Ascending aorta (tissue), 2 donors: ENCODE measurements at regions not wholly inside any gene's neighbourhood (a gene's known extent, or its start where the extent isn't known, plus 50 kb on each side); places are given as distances from the start of the nearest gene placed in this dataset.

Experiments used
- DNase-seq, 2 donors: peaks; one replicate each; pipeline ENCODE4 v3.0.0-alpha.2; 2019; ENCODE audit warnings: low spot score in 2 of 2
- H3K27ac ChIP-seq, 2 donors: fragments of 200-600 bp; sonication (generic); one replicate each; pipeline ENCODE4 v1.5.1; 2016 to 2017; ENCODE audit warnings: mild to moderate bottlenecking in 1 of 2
- H3K27me3 ChIP-seq: fragments of 200-600 bp; sonication (generic); one replicate; pipeline ENCODE4 v1.5.1; 2017
- H3K36me3 ChIP-seq, 2 donors: fragments of 200-600 bp; sonication (generic); one replicate each; pipeline ENCODE4 v1.5.1; 2016
- H3K4me1 ChIP-seq, 2 donors: fragments of 200-600 bp; sonication (generic); one replicate each; pipeline ENCODE4 v1.5.1; 2016 to 2017; ENCODE audit warnings: mild to moderate bottlenecking in 1 of 2
- H3K4me3 ChIP-seq, 2 donors: fragments of 200-600 bp; sonication (generic); one replicate each; pipeline ENCODE4 v1.5.1; 2016 to 2017; ENCODE audit warnings: mild to moderate bottlenecking in 1 of 2
- H3K9me3 ChIP-seq, 2 donors: fragments of 200-600 bp; sonication (generic); one replicate each; pipeline ENCODE4 v1.5.1; 2016
- intact Hi-C: fragments of 100-400 bp; cut with DNase I; formaldehyde crosslinking; loops from one replicate; pipeline ENCODE4 v1.15.1; 2023
- TF ChIP-seq, protein P1 (sequence below), 3 experiments: fragments of 200-600 bp in 2 of 3; fragments of 450-650 bp in 1 of 3; sonication (generic) in 2 of 3; IDR thresholded peaks; one replicate each; pipeline ENCODE4 v1.5.1; 2016 to 2019; ENCODE audit warnings: antibody characterized with exemption in 3 of 3, mild to moderate bottlenecking in 1 of 3, moderate library complexity in 1 of 3

DNA sequence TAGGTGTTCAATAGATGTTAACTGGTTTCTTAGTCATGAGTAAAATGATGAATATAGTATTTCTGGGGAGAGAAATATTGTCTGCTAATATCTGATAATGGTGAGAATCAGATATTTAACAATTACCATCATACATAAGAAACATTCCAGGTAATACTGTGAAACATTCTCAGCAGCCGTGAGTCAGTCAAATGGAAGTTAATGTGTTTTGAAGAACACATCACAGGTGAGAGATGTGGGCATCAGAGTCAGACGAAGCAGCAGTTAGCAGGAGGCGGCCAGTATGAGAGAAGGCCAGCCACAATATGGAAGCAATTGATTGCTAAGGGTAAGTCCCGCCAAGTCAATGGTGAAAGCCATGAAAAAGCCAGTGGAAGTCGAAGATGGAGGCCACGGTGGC lies 1035.9 kb downstream of the TUSC7 start:
- no peaks in the 10 kb centered on the region for H3K9me3 ChIP-seq
- DNase-seq, result no peak
- no peaks in the 10 kb centered on the region for H3K27me3 ChIP-seq
- TF ChIP-seq, protein P1, sequence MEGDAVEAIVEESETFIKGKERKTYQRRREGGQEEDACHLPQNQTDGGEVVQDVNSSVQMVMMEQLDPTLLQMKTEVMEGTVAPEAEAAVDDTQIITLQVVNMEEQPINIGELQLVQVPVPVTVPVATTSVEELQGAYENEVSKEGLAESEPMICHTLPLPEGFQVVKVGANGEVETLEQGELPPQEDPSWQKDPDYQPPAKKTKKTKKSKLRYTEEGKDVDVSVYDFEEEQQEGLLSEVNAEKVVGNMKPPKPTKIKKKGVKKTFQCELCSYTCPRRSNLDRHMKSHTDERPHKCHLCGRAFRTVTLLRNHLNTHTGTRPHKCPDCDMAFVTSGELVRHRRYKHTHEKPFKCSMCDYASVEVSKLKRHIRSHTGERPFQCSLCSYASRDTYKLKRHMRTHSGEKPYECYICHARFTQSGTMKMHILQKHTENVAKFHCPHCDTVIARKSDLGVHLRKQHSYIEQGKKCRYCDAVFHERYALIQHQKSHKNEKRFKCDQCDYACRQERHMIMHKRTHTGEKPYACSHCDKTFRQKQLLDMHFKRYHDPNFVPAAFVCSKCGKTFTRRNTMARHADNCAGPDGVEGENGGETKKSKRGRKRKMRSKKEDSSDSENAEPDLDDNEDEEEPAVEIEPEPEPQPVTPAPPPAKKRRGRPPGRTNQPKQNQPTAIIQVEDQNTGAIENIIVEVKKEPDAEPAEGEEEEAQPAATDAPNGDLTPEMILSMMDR (IDR thresholded peaks at IDR 0.05), result no peak
- no peak overlapping the region for H3K27ac ChIP-seq
- H3K4me3 ChIP-seq, result no peak overlapping the region
- intact Hi-C loops, result no loop called here
- H3K36me3 ChIP-seq, result no peaks in the 10 kb centered on the region
- no peaks in the 10 kb centered on the region for H3K4me1 ChIP-seq

DNA sequence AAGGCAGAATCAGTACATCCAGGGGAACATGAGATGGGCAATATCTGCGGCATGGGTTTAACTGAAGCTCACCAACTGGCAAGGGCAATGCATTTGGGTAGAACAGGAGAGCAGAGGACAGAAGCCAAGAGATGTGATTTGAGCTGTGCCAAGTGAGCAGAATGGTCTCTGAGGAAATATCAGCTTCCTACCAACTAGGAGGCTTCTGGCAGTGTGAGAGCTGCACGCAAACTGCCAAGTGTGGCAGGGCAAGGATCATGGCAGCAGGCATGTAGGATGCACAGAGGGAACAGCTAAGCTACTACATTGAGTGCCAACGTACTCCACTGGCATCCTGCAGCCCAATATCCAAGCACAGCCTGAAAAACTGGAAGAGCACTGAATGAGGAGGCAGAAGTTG lies 1036.5 kb downstream of the TUSC7 start:
- Histone ChIP-seq H3K36me3 (no peaks in the 10 kb centered on the region), H3K9me3 (no peaks in the 10 kb centered on the region), H3K27me3 (no peaks in the 10 kb centered on the region), H3K4me3 (no peak overlapping the region), H3K4me1 (no peaks in the 10 kb centered on the region), H3K27ac (no peak overlapping the region)
- TF ChIP-seq, protein P1 (IDR thresholded peaks at IDR 0.05), result no peak
- intact Hi-C loops, result no loop called here
- DNase-seq, result no peak

DNA sequence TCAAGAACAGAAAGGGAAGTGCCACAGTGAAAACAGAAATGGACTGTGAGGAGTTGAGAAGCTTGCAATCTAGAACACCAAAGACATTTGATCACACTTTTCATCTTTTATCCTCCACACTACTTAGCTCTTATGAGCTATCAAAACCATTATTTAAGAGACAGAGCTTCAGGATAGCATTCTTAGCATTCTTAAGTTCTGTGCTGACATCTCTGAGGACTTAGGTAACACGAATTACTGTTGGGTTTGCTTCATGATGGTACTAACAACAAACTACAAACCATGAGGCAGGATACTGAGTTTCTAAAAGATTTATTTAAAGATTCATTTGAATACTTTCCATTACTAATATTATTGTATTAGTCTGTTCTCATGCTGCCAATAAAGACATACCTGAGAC lies 1038.6 kb downstream of the TUSC7 start:
- Histone ChIP-seq H3K27me3 (no peaks in the 10 kb centered on the region), H3K9me3 (no peaks in the 10 kb centered on the region), H3K4me1 (no peaks in the 10 kb centered on the region), H3K27ac (no peak overlapping the region), H3K4me3 (no peak overlapping the region), H3K36me3 (no peaks in the 10 kb centered on the region)
- intact Hi-C loops, result no loop called here
- DNase-seq, result no peak
- TF ChIP-seq, protein P1 (IDR thresholded peaks at IDR 0.05), result no peak

DNA sequence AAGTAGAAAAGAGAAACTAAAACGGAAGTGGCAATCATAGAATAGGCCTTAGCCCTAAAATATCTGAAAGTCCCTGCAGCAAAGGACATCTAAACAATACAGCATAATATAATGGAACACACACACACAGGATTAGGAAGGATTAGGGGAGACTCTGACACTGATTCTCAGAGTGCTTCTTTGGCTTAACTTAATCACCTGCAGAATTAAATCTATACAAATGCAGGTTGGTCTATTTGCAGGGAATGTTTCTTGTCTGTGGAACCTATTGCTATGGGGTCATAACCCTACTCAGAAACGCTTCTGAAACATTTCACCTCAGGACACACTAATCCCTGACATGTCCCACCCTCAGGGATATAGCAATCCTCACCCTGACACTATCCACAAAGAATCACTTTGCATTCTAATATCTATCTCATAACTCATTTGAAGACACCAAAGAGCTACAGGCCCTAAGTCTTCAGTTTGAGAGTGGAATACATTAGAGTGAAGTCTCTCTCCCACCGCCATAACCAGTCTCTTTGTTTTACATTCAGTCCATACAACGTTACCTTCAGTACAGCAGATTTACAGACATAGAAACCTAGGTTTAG lies 1041.2 kb downstream of the TUSC7 start:
- Histone ChIP-seq H3K36me3 (no peaks in the 10 kb centered on the region), H3K27ac (no peak overlapping the region), H3K27me3 (no peaks in the 10 kb centered on the region), H3K9me3 (no peaks in the 10 kb centered on the region), H3K4me1 (no peaks in the 10 kb centered on the region), H3K4me3 (no peak overlapping the region)
- no peak for DNase-seq
- intact Hi-C loops, result no loop called here
- TF ChIP-seq, protein P1 (IDR thresholded peaks at IDR 0.05), result no peak

DNA sequence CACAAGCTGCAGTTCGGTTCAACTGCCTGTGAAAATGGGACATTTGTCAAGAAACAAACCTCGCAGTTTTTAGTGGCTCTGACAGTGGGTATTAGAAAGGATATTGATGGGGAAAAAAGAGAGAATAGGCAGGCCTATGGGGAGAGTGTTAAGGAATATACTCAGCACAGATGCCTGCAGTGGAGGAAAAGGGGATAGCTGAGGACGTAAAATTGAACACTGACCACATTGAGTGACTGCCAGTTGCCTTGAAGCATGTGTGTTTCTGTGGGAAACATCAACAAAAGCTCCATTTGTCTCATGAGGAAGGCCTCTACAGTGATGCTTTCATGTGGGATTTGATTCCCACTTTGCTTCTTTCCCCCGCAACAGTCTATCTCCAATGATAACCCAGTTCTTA lies 1042.1 kb downstream of the TUSC7 start:
- no peaks in the 10 kb centered on the region for H3K4me1 ChIP-seq
- H3K27ac ChIP-seq, result no peak overlapping the region
- DNase-seq, result no peak
- H3K4me3 ChIP-seq, result no peak overlapping the region
- no peaks in the 10 kb centered on the region for H3K36me3 ChIP-seq
- intact Hi-C loops, result no loop called here
- no peaks in the 10 kb centered on the region for H3K27me3 ChIP-seq
- no peaks in the 10 kb centered on the region for H3K9me3 ChIP-seq
- TF ChIP-seq, protein P1 (IDR thresholded peaks at IDR 0.05), result no peak
